GM19328 (cell line): ENCODE measurements at regions not wholly inside any gene's neighbourhood (a gene's known extent, or its start where the extent isn't known, plus 50 kb on each side); places are given as distances from the start of the nearest gene placed in this dataset.
"Not testable (repeated sequence)": the region's sequence is repeated elsewhere in the genome, so short reads cannot be mapped to it uniquely, and the experiment has no call there.

Source experiments
- ATAC-seq: cut with Tn5 transposase; IDR thresholded peaks from one replicate; pipeline ENCODE4 v1.9.1; 2021; ENCODE audit warnings: mild to moderate bottlenecking, moderate library complexity; ENCODE audit not compliant: unreplicated experiment

DNA sequence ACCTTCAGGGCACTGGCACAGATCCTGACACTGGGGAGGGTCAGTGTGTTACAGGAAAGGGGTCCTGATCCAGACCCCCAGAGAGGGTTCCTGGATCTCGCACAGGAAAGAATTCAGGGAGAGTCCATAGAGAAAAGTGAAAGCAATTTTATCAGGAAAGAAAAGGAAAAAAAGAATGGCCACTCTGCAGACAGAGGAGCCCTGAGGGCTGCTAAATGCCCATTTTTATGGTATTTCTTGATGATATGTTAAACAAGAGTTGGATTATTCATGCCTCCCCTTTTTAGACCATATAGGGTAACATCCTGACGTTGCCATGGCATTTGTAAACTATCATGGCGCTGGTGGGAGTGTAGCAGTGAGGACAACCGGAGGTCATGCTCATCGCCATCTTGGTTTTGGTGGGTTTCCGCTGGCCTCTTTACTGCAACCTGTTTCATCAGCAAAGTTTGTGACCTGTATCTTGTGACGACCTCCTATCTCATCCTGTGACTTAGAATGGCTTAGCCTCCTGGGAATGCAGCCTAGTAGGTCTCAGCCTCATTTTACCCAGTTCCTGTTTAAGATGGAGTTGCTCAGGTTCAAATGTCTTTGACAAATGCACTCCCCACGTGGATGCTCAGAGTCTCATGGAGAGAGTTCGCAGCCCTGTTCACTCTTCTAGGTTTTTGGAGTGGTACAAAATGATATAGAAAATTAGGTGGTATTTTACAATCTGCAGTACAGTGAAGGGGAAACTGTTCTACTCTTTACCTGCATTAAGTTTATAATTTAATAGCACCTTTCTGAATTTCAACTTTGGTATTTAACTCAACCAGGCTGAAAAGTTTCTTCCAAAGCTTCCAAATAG lies 1363.7 kb upstream of the TMEM132C start:
- no peak for ATAC-seq

GRCh38 chr12:126905752-126906151 lies 1361.2 kb upstream of the TMEM132C start:
- ATAC-seq, result no peak

DNA sequence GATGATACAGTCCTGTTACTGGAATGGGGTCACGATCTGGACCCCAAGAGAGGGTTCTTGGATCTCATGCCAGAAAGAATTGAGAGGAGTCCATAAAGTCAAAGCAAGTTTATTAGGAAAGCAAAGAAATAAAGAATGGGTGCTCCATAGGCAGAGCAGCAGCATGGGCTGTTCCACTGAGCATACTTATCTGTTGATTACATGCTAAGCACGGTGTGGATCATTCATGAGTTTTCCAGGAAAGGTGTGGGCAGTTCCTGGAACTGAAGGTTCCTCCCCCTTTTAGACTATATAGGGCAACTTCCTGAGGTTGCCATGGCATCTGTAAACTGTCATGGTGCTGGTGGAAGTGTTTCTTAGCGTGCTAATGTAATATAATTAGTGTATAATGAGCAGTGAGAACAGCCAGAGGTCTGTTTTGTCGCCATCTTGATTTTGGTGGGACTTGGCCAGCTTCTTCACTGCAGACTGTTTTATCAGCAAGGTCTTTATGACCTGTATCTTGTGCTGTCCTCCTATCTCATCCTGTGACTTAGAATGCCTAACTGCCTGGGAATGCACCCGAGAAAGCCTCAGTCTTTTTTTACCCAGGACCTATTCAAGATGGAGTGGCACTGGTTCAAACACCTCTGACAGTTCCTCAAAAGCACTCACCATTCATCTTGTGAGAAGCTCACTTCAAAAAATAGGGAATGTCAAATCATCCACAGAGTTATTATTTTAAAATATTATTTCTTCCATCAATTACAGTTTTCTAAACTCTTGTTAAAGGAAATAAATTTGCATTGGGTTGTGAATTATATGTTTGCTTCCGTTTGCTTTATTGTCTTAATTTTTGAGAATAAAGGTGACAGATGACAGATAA lies 1358.8 kb upstream of the TMEM132C start:
- no peak for ATAC-seq

DNA sequence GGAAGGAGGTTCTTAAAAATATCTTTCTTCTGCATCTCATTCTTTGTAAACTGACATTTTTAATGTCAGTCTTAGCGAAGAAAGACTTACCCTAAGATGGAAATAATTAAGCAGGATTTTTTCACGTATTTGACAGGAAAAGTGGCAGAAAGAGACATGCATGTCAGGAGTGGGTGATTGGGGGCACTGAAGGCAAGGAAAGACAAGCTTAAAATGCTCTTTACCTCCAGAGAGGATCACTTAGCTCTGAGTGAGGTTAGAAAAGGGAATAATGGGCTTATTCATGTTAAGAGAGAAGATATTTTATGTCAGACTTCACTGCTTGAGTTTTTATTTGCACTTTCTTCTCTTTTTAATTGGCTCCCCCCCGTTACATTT lies 1358.2 kb upstream of the TMEM132C start:
- ATAC-seq, result no peak

GRCh38 chr12:126910570-126910969 lies 1356.4 kb upstream of the TMEM132C start:
- ATAC-seq, result no peak

GRCh38 chr12:126912111-126912510 lies 1354.9 kb upstream of the TMEM132C start:
- no peak for ATAC-seq

- ATAC-seq, result no peak
These were observed 1352.7 kb upstream of the TMEM132C start for GRCh38 chr12:126914170-126914793.

DNA sequence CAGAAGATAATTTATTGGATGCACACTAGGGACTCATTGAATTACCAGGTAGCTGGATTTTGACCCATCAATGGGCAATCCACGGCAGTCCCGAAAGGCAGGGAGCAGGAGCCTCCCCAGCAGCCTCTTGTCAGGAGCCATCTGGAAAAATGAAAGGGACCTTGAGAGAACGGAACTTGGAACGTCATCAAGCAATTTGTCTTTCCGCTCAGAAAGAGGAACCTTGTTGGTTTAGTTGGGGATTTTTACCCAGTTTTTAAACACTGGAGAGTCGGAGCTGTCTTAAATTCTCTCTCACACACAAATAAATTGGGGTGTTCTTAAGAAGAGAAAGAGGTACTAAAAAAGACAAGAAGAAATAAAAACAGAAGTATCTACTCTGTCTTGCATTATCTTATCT lies 1351.7 kb upstream of the TMEM132C start:
- ATAC-seq, result no peak

DNA sequence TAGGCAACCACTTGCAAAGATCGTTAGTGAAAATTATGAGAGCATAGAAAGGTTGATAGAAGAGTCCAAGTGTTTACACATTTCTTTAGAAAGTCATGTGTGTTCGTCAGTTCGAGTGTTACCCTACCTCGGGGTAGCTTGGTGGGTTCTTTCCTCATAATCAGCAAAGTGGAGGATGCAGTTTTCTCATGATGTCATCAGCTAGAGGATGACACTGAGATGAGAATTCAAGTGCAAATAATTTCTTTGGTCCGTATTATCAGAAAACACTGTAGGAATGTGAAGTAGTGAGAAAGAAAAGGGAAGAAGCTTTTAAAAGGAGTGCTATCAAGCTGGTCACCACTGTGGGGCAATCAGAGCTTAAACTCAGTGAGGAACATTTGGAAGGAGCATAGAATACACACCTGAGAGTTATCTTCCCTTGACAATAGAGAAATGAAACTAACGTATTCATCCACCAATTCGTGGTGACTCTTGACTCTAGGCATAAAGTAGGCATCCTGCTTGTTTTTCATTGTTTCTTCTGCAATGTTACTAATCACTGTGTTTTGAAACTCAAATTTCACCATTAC lies 1340.9 kb upstream of the TMEM132C start:
- ATAC-seq, result no peak

DNA sequence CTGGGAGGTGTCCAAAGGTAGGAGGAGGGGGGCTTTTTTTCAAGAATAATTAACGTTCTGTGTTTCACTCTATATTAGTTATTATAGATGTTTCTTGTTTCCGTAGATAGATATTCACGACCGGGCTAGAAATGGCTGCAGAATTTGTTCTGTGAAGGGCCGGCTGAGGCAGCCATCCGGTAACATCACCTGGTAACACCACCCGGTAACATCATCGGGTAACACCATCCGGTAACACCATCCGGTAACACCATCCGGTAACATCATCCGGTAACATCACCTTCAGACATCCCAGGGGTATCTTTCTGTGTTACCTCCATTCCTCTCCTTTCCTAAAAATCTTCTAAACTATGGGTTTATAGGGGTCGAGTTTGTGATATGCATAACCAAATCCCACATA lies 1336.7 kb upstream of the TMEM132C start:
- ATAC-seq, result no peak

- no peak for ATAC-seq
These were observed 1334.8 kb upstream of the TMEM132C start for GRCh38 chr12:126932156-126932555.

- ATAC-seq, result no peak
These were observed 1331.5 kb upstream of the TMEM132C start for GRCh38 chr12:126935435-126935834.

GRCh38 chr12:126936181-126936851 lies 1330.7 kb upstream of the TMEM132C start:
- no peak for ATAC-seq

DNA sequence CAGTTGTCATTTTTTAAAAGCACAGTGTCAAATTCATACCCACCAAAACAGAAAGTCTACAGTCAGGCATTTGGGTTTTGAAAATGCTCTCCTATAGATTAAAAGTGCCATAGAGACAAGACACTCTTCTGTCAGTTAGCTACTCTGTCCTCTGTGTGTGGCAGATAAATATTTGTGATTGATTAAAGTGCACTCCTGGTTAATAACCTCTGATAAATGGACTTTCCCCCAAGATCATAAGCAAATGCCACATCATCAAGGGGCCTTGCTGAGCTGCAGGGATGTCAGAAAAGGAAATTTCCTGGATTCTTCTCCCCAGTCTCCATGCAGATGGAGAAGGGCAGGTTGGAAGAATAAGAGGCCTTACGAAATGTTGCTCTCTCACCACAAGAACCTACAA lies 1329.5 kb upstream of the TMEM132C start:
- ATAC-seq, result no peak

- no peak for ATAC-seq
These were observed 1322.3 kb upstream of the TMEM132C start for GRCh38 chr12:126944684-126945083.

GRCh38 chr12:126946958-126947357 lies 1320.0 kb upstream of the TMEM132C start:
- not testable (repeated sequence) for ATAC-seq

- no peak for ATAC-seq
These were observed 1317.4 kb upstream of the TMEM132C start for GRCh38 chr12:126949558-126949957.

GRCh38 chr12:126950266-126950665 lies 1316.7 kb upstream of the TMEM132C start:
- no peak for ATAC-seq

DNA sequence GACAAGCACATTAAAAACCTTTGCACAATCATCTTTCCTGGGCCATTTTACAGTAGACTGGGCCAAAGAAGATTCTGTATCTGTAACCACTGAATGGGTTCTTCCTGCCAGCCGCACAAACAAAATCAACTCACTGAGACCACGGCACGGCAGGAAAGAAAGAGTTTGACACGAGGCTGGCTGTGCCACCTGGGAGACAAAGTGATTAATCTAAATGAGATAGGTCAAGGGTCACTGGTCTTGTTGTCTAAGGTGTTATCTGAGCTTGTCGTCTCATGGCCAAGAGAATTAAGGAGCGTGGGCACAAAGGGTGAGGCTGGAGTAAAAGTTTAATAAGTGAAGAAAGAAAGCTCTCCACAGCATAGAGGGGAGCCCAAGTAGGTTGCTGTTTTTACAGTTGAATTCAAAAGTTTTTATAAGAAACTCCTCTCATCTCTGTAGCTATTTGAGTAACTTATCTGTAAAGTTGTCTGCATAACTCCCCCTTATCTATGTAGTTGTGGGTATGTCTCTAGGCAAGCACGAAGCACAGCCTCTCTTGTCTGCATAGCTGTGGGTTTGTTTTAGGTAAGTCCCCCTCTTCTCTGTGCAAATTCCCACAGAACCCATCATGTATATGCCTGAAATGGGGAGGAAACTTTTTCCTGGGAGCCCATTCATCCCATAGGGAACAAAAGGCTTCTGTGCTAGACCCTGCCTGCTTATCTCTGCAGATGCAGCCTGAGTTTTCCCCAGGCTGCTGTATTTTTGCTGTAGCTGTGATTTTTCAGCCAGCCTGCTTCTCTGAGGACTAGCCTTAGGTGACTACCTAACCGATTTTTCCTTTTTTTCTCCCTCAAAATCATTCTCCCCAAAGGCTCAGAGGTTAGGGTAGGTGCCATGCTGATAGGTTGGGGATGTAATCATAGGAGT lies 1314.6 kb upstream of the TMEM132C start:
- no peak for ATAC-seq
